EL (cell line): ENCODE measurements at regions not wholly inside any gene's neighbourhood (a gene's known extent, or its start where the extent isn't known, plus 50 kb on each side); places are given as distances from the start of the nearest gene placed in this dataset.
A peak's percentile ranks its signal among the peaks of the same experiment; 100 is the strongest.

Experiments
- DNase-seq: peaks from one replicate; pipeline ENCODE4 v3.0.0-alpha.2; 2016

DNA sequence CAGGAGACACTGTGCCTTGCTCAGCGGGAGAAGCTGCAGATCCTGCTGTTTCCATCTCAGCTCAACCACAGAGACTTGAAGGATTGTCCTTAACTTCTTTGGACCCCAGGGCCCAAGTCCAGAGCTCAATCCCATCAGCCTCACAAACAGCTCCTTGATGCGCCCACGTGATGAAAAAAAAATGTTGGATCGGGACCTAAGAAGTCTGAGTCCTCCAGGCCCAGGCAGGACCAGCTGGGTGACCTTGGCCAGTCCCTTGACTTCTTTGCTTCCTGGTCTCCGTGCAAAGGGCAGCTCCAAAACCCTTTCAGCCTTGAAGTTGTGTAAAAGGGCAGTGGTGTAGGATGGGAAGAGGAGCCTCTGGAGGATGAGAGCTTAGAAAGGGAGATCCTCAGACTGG lies 175.5 kb downstream of the ZFP36L2 start:
- no peak for DNase-seq

DNA sequence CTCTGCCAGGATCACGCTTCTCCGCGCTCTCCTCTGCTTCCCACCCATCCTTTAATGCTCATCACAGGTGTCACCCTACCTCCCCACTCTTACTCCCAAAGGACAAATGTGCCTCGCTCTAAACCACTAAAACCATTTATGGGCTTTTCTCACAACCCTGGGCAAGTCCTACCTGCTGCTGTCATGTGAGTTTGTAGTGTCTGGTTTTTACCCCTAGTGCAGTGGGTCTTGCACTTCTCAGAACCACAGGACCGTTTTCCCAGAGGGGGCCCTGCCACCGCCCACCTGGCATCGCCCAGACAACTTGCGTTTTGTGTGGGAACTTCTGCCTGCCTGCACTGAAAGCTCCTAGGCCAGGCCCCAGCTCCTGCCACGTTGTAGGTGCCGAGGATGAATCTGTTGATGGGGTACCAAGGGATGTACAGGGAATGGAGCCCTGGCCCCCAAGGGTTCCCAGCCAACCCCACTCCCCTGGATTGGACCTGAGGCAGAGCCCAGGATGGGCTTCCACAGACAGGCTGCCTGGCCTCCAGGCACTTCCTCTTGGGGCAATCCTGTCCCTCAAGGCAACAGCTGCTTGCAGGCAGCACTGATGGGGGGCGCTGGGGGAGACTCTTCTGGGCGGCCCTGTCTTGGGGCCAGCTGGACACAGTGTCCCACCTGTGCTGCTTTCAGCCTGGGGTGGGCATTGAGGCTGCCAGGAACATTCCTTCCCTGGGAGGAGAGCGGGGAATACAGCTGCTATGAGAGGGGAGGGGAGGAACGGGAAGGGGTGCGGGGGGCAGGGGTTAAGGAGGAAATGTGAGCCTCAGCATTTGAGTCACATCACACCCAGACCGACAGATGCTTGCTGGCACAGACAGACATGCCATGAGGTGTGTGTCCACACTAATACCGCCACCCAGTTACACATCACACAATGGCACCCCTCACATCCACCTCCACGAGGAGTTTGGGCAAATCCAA lies 176.3 kb downstream of the ZFP36L2 start:
- DNase-seq = no peak

DNA sequence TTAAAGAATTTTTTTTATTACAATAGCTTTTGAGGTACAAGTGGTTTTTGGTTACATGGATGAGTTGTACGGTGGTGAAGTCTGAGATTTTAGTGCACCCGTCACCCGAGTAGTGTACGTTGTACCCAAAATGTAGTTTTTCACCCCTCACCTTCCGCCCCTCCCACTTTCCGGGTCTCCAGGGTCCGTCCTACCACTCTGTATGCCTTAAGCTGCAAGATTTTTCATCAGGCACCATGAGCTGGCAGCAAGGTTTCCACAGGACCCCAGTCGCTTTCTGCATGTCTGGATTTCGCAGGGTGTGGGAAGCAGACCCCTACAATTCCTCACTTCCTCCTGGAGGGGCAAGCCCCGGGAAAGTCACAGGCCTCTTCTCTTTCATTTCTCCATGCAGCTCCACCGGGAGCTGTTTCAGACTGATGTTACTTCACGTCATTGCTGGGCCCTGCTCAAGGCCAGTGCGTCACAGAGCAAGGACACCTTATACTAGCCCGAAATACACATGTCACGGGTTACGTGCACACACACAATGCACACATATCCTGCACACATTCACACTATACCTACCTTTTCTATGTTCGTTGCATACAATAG lies 179.1 kb downstream of the ZFP36L2 start:
- no peak for DNase-seq

DNA sequence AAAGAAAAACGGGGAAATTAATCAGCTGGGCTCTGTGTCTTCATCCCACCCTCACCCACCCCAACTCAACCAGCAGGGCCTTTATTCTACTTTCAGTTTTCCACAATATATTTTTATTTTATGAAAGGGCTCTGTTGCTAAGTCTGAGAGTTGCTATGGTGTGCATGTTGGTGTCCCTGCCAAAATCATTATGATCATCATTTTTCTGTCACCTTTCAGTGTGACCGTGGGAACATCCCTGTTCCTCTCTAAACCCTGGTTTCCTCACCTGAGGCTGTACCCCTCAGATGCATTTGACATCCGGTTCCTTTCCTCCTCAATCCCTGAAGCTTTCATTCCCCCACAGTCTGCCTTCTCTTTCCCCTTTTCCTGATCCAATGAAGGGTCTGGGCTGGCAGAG lies 180.5 kb downstream of the ZFP36L2 start:
- no peak for DNase-seq

DNA sequence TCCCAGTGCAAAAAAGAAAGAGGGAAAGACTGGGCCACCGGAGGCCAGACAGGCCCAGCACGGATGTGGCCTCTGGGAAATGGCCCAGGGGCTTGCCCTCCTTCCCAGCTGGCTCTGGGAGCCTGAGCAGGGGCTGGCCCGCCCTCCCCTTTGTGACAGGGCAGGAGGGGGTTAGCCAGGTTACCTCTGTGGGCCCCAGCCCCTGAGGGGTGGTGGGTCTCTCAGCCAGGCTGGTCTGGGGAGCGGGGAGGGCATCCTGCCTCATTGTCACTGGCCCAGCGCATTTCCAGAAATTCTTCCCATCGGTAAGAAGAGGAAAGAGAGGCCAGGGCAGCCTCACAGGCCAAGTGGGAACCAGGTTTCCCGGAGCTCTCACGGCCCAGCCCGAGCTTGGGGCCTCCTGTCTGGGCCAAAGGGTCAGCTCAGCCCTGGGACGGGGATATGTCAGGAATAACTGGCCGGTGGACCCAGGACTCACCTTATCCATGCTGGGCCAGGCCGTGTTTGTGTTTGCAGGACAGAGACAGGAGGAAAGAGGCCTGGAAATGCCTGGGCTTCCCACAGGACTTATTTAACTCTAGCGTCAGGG lies 182.2 kb downstream of the ZFP36L2 start:
- DNase-seq = no peak

DNA sequence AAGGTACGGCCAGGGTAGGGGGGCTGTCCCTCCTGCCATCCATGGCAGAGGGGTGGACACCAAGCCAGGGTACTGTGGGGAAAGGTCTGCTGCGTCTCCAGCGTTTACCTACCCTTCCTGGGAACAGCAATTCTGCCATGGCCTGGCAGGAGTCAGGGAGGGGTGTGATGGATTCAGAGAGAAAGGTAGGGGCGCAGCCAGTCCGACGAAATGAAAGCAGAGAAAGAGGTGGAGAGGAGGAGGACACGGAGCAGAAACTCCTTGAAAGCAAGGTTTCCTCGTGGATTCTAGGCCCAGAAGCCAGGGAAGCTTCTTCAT lies 182.9 kb downstream of the ZFP36L2 start:
- no peak for DNase-seq

DNA sequence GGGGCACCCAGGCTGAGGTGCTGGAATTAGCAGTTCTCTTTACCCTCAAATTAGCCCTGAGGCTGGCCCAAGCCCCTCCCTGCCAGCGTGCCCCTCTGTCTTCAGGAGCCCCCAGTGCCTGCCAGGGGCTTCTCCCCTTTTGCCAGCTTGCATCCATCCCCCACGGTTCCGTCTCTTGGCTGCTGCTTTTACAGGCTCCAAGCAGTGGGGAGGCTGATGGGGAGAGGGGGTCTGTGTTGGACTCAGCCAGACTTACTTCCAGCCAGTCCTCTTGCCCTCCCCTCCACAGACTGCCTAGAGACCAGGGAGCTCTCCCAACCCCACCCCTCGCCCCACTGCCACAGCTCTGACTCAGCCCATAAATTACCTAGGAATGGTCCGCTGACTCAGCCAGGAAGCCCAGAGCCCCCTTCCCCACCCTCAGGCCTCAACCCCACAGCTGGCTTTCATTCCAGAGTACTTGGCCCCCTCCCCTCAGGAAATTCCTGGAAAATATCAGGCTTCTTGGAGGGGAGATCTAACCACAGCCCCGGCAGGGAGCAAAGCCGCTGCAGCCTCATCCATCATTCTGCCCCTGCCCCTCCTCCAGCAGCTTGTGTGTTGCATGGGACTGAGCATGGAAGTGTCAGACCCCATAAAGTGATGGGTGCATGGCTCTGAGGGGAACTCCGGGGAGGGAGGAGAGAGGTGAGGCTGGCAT lies 184.6 kb downstream of the ZFP36L2 start:
- DNase-seq = peak; percentile 98

DNA sequence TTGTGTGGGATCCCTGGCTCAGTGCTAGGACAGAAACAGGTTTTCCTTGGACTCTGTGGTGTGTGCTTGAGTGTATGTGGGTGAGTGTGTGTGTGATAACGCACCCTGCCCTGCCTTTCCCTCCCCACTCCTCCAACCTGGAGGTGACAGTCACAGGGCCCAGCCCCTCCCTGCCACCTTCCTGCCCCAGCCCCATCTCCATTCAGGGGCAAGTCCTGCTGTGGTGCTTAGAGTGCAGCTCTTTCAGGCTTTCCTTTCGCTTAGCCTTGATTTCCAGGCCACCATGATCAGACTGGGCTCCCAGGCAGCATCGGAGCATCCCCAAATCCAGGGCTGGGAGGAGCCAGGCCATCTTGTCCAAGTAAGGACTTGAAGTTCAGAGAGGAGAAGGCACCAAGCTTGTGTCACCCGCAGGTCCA lies 185.2 kb downstream of the ZFP36L2 start:
- DNase-seq = no peak

DNA sequence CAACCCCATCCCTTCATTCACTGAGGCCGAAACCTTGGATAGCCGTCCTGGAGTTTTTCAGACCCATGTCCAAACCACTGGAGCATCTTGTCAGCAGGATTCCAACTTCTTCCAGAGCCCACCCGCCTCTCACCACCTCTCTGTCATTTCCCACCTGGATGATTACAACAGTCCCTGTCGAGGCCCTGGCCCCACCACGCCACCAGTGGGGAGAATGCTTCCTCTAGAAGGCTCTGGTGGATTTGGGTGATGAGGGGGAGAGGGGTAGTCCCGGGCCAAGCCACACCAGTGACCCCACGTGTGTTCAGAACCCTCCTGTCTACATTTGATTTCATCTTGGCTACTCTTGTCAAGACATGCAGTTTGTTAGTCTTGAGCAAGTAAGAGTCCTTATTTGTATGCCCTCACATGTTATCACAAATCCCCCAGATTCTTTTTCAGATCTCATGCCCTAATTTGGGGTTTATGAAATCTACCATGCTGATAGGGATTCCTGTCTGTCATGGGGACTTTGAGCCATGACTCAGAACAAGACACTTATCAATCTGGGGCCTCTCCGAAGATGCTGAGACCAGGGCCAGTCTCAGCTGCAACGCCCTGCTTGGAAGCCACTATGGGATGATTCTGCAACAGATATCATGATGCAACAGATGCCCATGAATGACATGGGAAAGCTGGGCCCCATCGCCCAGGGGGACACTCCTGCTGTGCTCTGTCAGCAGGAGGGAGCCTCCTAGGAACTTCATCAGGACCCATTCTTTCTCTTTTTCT lies 186.1 kb downstream of the ZFP36L2 start:
- peak; percentile 18 for DNase-seq

DNA sequence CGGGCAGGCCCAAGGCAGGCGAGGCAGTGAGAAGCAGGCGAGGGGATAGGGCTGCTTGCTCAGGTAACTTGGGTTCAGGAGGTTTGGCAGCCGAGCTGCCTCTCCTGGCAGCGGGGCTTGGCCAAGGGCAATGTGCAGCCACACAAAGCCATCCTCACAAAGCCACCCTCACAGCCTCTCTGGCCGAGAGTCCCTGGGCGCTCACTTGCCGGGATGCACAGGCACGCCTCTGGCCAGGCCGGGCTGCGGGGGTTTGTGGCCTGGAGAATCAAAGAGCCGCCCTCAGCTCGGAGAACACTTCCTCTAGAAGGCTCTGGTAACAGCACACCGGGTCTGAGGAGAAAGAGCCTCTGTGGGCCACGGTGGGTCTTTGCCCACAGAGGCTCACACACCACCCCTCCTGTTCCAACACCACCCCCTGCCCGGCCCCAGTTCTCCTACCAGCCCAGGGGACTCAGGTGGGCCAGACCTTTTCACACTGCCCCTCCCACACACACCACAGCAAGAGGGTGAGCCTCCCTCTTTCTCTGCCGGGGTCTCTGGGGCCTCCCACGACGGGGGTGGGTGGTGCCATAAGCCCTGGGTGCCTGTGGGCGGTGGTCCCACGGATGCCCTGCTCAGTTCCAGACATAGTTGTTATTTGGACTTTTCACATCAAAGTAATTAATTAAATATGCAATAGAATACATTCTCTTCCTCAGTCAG lies 186.9 kb downstream of the ZFP36L2 start:
- no peak for DNase-seq

DNA sequence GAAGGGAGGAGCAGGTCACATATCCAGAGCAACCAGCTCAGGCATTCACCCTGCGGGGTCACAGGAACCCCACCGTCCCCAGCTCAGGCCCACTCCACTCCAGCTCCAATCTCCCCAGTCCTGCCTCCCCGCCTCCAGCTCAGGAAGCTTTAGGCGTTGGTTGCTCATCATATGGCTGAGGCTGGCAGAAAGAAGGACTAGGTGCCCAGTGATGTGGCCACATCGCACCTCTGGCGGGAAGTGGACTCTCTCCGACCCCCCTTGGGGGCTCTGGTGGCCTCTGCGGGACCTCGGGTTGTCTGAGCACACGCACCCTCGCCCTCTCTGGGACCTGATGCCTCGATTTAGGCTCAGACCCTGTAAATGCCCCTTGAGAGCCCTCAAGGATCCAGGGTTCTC lies 187.7 kb downstream of the ZFP36L2 start:
- no peak for DNase-seq

DNA sequence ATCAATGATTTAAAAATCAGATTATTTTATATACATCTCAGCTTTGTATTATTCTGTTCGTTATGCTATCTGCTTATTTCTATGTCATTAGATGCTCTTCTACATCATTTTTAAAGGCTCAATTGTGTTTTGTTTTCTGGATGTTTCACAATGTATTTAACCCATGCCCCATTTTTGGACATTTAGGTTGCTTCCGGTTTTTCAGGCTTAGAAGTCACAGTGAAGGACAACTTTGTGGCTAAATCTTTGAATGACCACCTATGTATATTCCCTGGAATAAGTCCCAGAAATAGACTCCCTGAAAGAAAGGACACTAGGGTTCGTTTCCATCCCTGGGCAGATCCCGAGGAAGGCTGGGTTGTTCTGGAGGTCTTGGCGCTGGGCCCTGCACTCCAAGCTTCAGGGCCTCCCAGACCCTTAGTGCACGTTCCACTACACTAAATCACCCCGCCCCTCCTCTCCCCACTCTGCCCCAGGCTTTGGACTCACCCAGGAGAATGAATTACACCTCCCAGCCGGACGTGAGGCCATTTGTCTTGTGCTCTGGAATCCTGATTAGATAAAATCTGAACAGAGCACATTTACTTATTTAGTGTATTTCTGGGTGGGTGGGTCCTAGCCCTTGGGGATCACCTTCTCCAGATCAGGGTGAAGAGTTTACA lies 188.2 kb downstream of the ZFP36L2 start:
- DNase-seq = peak; percentile 90

DNA sequence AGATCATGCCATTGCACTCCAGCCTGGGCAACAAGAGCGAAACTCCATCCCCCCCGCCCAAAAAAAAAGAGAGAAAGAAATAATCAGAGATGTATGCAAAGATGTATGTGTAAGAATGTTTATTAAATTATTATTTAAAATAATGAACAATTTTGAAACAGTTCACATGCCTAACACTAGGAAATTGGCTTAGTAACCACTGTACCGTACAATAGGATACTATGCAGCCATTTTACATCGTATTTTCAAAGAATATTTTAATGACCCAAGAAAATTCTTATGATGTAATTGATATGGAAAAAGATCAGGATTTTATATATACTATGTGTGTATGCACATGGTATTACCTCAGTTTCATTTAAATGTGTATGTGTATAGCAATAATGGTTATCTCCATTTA lies 190.5 kb downstream of the ZFP36L2 start:
- DNase-seq = no peak

DNA sequence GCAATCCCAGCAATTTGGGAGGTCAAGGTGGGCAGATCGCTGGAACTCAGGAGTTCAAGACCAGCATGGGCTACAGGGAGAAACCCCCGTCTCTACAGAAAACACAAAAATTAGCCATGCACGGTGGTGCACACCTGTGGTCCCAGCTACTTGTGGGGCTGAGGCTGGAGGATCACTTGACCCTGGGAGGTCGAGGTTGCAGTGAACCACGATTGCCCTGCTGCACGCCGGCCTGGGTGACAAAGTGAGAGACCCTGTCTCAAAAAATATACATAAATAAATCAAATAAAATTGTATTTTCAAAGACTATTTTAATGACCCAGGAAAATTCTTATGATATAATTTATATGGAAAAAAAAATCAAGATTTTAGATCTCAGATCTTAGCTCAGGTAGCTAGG lies 191.5 kb downstream of the ZFP36L2 start:
- no peak for DNase-seq

DNA sequence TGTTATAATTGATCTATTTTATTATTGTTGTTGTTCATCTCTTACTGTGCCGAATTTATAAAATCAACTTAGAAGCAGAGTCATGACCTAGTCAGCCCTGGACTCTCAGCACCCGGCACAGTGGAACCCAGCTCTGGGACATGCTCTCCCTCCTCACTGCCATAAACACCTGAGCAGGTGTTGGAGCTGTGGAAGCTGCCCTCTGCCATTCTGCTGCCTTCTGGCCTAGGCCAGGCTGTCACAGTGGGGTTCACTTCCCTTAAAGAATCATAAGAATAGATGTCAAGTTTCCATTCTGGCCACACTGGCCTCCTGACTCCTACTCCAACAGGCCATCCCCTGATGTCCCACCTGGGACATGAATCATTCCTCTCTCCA lies 192.2 kb downstream of the ZFP36L2 start:
- DNase-seq = no peak

DNA sequence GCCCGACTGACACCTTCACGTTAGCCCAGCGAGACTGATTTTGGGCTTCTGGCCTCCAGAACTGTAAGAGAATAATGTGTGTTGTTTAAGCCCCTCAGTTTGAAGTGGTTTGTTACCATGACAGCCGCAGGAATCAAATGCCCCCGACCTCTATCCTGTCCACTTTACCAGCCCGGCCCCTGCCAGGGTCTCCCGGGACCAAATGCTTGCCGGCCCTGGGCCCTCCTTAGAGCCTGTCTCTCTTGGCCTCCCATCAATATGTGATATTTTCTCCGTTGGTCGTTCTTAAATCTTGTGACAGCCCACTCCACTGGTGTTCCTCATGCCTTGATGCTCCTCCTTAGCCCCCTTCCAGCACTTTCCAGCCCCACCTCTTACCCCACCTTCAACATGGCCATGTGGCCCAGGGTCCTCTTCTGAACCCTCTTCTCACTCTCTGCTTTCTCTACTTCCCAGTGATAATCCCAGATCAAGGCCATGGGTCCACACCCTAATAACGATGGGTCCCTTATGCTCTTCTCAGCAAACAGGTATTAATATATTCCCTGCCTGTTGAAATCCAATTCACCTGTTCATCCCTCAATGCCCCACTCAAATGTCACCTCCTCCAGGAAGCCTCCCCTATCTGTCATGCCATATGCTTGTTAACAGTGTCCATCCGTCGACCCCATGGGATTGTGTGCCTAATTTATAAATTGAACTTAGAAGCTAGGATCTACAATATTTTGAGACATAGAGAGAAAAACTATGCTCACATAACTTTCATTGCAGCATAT lies 192.8 kb downstream of the ZFP36L2 start:
- DNase-seq = no peak

DNA sequence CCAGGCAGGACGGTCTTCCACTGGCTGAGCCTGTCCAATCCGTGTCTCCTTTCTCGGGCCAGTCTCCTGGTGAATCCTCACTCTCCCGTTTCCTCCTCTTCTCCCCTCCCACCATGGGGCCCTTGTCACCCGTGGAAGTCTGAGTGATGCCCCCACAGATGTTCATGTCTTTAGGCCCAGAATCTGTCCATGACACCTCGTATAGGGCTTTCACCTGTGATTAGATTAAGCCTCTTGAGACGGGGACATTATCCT lies 193.5 kb downstream of the ZFP36L2 start:
- no peak for DNase-seq

DNA sequence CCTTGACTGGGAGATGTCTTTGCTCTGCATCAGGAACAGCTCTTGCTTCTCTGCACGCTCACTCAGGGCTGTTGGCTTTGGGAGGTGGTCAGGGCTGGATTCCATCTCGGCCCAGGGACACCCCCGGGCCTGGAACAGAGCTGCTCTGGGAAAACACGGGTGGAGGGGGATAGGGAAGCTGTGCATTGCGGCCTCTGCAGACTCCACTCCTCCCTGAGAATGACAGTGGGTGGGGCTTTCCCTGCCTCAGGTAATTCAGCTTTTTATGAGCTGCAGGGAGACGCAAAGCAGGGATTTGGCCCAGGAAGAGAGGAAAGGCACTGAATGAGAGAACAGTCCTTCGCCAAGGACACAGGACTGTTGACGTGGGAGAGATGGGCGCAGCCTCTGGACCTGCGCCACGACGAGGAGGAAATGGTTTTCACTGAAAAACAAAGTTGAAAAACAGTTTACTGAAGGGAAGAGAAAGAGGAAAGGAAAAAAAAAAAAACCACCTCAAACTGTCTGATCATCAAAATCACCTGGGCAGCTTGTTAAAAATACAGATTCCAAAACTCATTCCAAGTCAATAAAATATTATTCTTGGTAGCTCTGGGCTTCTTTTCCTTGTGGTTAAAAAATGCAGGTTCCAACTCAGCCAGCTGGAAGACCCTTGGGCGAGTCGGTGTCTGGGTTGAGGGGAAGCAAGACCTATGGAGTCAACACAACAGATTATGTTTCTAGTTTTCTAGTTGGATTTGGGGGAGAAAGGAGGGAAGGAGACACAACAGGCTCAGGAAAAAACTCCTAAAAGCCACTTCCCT lies 194.0 kb downstream of the ZFP36L2 start:
- no peak for DNase-seq

DNA sequence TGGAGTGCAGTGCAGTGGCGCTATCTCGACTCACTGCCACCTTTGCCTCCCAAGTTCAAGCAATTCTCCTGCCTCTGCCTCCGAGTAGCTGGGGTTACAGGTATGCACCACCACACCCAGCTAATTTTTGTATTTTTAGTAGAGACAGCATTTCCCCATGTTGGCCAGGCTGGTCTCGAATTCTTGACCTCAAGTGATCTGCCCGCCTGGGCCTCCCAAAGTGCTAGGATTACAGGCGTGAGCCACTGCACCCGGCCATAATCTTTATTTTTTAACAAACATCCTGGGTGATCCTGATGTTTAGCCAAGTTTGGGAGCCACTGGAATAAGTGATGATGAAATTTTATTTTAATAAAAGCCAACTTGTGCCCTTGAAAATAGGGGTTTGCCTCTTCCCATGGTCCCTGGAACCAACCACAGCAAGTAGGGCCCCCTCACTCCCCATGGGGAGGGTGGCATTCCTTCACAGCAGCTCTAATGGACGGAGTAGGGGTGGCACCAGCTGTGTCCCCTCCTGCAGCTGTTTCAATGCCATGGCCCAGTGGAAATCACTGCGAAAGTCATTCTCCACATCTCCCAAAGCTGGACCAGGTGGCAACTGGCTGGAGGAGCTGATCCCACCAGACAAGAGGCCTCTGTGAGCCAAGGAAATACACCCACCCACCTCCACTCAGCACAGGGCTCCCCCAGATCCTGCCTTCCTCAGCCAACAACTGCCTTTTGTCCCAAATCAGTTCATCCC lies 194.8 kb downstream of the ZFP36L2 start:
- no peak for DNase-seq
